SKM-1 (cell line): ENCODE measurements at regions not wholly inside any gene's neighbourhood (a gene's known extent, or its start where the extent isn't known, plus 50 kb on each side); places are given as distances from the start of the nearest gene placed in this dataset.

ENCODE experiments used
- DNase-seq: peaks from one replicate; lab custom pipeline; 2025; ENCODE audit not compliant: unreplicated experiment; lab: John Stamatoyannopoulos, UW

GRCh38 chr4:136935305-136935704 lies 597.0 kb downstream of the PCDH18 start:
- DNase-seq, result no peak

- DNase-seq, result no peak
These were observed 597.7 kb downstream of the PCDH18 start for GRCh38 chr4:136934601-136935000.

- no peak for DNase-seq
These were observed 600.5 kb downstream of the PCDH18 start for GRCh38 chr4:136931781-136932180.

GRCh38 chr4:136928957-136929411 lies 603.3 kb downstream of the PCDH18 start:
- DNase-seq, result no peak

GRCh38 chr4:136927172-136927571 lies 605.1 kb downstream of the PCDH18 start:
- DNase-seq, result no peak

GRCh38 chr4:136925203-136925602 lies 607.1 kb downstream of the PCDH18 start:
- DNase-seq, result no peak

- DNase-seq, result no peak
These were observed 610.2 kb downstream of the PCDH18 start for GRCh38 chr4:136922066-136922465.

GRCh38 chr4:136920092-136920881 lies 612.0 kb downstream of the PCDH18 start:
- no peak for DNase-seq

- DNase-seq, result no peak
These were observed 613.5 kb downstream of the PCDH18 start for GRCh38 chr4:136918772-136919171.

GRCh38 chr4:136917312-136918110 lies 614.8 kb downstream of the PCDH18 start:
- DNase-seq, result no peak

GRCh38 chr4:136909626-136910025 lies 622.7 kb downstream of the PCDH18 start:
- no peak for DNase-seq

- DNase-seq, result no peak
These were observed 624.2 kb downstream of the PCDH18 start for GRCh38 chr4:136908122-136908521.

- DNase-seq, result no peak
These were observed 631.6 kb downstream of the PCDH18 start for GRCh38 chr4:136900696-136901095.

- no peak for DNase-seq
These were observed 633.6 kb downstream of the PCDH18 start for GRCh38 chr4:136898590-136899248.

GRCh38 chr4:136893573-136893972 lies 638.7 kb downstream of the PCDH18 start:
- peak; percentile 2 for DNase-seq

GRCh38 chr4:136881666-136882065 lies 650.6 kb downstream of the PCDH18 start:
- no peak for DNase-seq

GRCh38 chr4:136873555-136873954 lies 658.7 kb downstream of the PCDH18 start:
- DNase-seq, result no peak

GRCh38 chr4:136867465-136867864 lies 664.8 kb downstream of the PCDH18 start:
- no peak for DNase-seq

GRCh38 chr4:136865526-136865925 lies 666.8 kb downstream of the PCDH18 start:
- DNase-seq, result no peak

GRCh38 chr4:136864604-136865185 lies 667.6 kb downstream of the PCDH18 start:
- DNase-seq, result peak; percentile 60

- peak; percentile 12 for DNase-seq
These were observed 668.5 kb downstream of the PCDH18 start for GRCh38 chr4:136863756-136864155.
